GM19463 (cell line): ENCODE measurements at regions not wholly inside any gene's neighbourhood (a gene's known extent, or its start where the extent isn't known, plus 50 kb on each side); places are given as distances from the start of the nearest gene placed in this dataset.
A peak's percentile ranks its signal among the peaks of the same experiment; 100 is the strongest.
"Not testable (repeated sequence)": the region's sequence is repeated elsewhere in the genome, so short reads cannot be mapped to it uniquely, and the experiment has no call there.

Source experiments
- ATAC-seq: cut with Tn5 transposase; IDR thresholded peaks from one replicate; pipeline ENCODE4 v1.9.1; 2021; ENCODE audit warnings: mild to moderate bottlenecking, moderate library complexity; ENCODE audit not compliant: unreplicated experiment

GRCh38 chr1:157272729-157273524 is 134.7 kb upstream of the ETV3 start:
- no peak for ATAC-seq

GRCh38 chr1:157272264-157272663 is 134.1 kb upstream of the ETV3 start:
- no peak for ATAC-seq

GRCh38 chr1:157270705-157271274 is 132.6 kb upstream of the ETV3 start:
- no peak for ATAC-seq

GRCh38 chr1:157269656-157270375 is 131.6 kb upstream of the ETV3 start:
- peak; percentile 89 for ATAC-seq

GRCh38 chr1:157262891-157263290 is 124.7 kb upstream of the ETV3 start:
- no peak for ATAC-seq

- no peak for ATAC-seq
These were observed 124.2 kb upstream of the ETV3 start for GRCh38 chr1:157262422-157262821.

GRCh38 chr1:157255891-157256290 is 117.7 kb upstream of the ETV3 start:
- not testable (repeated sequence) for ATAC-seq

- not testable (repeated sequence) for ATAC-seq
These were observed 116.0 kb upstream of the ETV3 start for GRCh38 chr1:157254183-157254582.

- ATAC-seq: no peak
These were observed 114.3 kb upstream of the ETV3 start for GRCh38 chr1:157252473-157252872.

- ATAC-seq: peak; percentile 24
These were observed 111.5 kb upstream of the ETV3 start for GRCh38 chr1:157249739-157250138.

GRCh38 chr1:157249326-157249725 is 111.1 kb upstream of the ETV3 start:
- ATAC-seq: peak; percentile 92

GRCh38 chr1:157247764-157248049 is 109.5 kb upstream of the ETV3 start:
- ATAC-seq: not testable (repeated sequence)

- no peak for ATAC-seq
These were observed 109.0 kb upstream of the ETV3 start for GRCh38 chr1:157247005-157247763.

GRCh38 chr1:157245823-157246222 is 107.6 kb upstream of the ETV3 start:
- ATAC-seq: no peak

GRCh38 chr1:157241185-157241538 is 103.0 kb upstream of the ETV3 start:
- ATAC-seq: no peak

GRCh38 chr1:157240495-157241184 is 102.4 kb upstream of the ETV3 start:
- peak; percentile 44 for ATAC-seq

GRCh38 chr1:157239936-157240335 is 101.7 kb upstream of the ETV3 start:
- ATAC-seq: no peak

- ATAC-seq: no peak
These were observed 100.4 kb upstream of the ETV3 start for GRCh38 chr1:157238585-157238984.

GRCh38 chr1:157237981-157238380 is 99.8 kb upstream of the ETV3 start:
- no peak for ATAC-seq

GRCh38 chr1:157237522-157237921 is 99.3 kb upstream of the ETV3 start:
- ATAC-seq: no peak

GRCh38 chr1:157236072-157236471 is 97.9 kb upstream of the ETV3 start:
- ATAC-seq: no peak
